ENCODE measurements at regions not wholly inside any gene's neighbourhood (a gene's known extent, or its start where the extent isn't known, plus 50 kb on each side); places are given as distances from the start of the nearest gene placed in this dataset.

- no peak for DNase-seq
These were observed 708.5 kb downstream of the C12orf50 start for GRCh38 chr12:87320724-87321123.

- no peak for DNase-seq
These were observed 711.9 kb downstream of the C12orf50 start for GRCh38 chr12:87317302-87317701.

- peak; percentile 7 for DNase-seq
These were observed 718.0 kb downstream of the C12orf50 start for GRCh38 chr12:87311206-87311605.

GRCh38 chr12:87310126-87310525, 719.1 kb downstream of the C12orf50 start:
- DNase-seq, result peak; percentile 14

- DNase-seq, result no peak
These were observed 723.7 kb downstream of the C12orf50 start for GRCh38 chr12:87305481-87305880.

- DNase-seq, result no peak
These were observed 724.8 kb downstream of the C12orf50 start for GRCh38 chr12:87304406-87304805.

GRCh38 chr12:87303396-87304012, 725.7 kb downstream of the C12orf50 start:
- no peak for DNase-seq

GRCh38 chr12:87302126-87302745, 727.0 kb downstream of the C12orf50 start:
- DNase-seq, result no peak

GRCh38 chr12:87290505-87290904, 738.7 kb downstream of the C12orf50 start:
- DNase-seq, result no peak

GRCh38 chr12:87283886-87284285, 745.3 kb downstream of the C12orf50 start:
- no peak for DNase-seq

GRCh38 chr12:87283111-87283510, 746.1 kb downstream of the C12orf50 start:
- DNase-seq, result no peak

- no peak for DNase-seq
These were observed 748.3 kb downstream of the C12orf50 start for GRCh38 chr12:87280893-87281292.

- DNase-seq, result peak; percentile 19
These were observed 748.8 kb downstream of the C12orf50 start for GRCh38 chr12:87280356-87280755.

- DNase-seq, result peak; percentile 53
These were observed 754.5 kb downstream of the C12orf50 start for GRCh38 chr12:87274594-87275245.

- no peak for DNase-seq
These were observed 756.4 kb downstream of the C12orf50 start for GRCh38 chr12:87272851-87273250.

GRCh38 chr12:87270919-87271318, 758.3 kb downstream of the C12orf50 start:
- no peak for DNase-seq

GRCh38 chr12:87266305-87266704, 762.9 kb downstream of the C12orf50 start:
- DNase-seq, result no peak

GRCh38 chr12:87259391-87259790, 769.8 kb downstream of the C12orf50 start:
- no peak for DNase-seq

GRCh38 chr12:87254381-87255030, 774.7 kb downstream of the C12orf50 start:
- no peak for DNase-seq

- DNase-seq, result no peak
These were observed 776.0 kb downstream of the C12orf50 start for GRCh38 chr12:87253157-87253556.

- DNase-seq, result no peak
These were observed 782.5 kb downstream of the C12orf50 start for GRCh38 chr12:87246726-87247125.

GRCh38 chr12:87238466-87238865, 790.7 kb downstream of the C12orf50 start:
- no peak for DNase-seq

- DNase-seq, result no peak
These were observed 794.3 kb downstream of the C12orf50 start for GRCh38 chr12:87234898-87235297.

GRCh38 chr12:87233671-87234070, 795.5 kb downstream of the C12orf50 start:
- DNase-seq, result no peak
